ENCODE measurements at regions not wholly inside any gene's neighbourhood (a gene's known extent, or its start where the extent isn't known, plus 50 kb on each side); places are given as distances from the start of the nearest gene placed in this dataset.

DNA sequence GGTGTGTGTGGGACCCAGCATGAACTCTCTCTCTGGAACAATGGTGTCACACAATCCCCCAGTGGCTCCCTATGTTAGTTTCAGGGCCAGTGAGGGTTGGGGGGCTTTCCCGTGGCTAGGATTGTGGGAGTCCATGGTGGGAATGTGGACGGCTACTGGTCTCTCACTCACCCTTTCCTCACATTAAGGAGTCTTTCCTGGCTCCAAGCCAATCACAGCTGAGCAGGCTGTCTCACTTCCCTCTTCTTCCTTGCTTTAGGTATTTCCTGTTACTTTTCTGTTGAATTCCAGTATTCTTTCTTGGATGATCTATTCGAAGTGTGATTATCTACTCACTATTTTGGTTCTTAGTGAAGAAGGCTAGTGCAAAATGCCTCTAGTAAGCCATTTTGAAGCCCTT lies 324.4 kb upstream of the MPDZ start:
- no peak for DNase-seq
- 93% methylated on average over 3 of the region's 3 CpGs; no CpG with 5 or more reads in 1 of the 2 experiments for WGBS, 2 experiments (ENCODE audit: insufficient coverage in 1 of 2, insufficient read length in 1 of 2)
- Mint-ChIP-seq H3K4me1 (peaks cover 29% of the 10 kb centered on the region), H3K27me3 (ENCODE audit: insufficient read depth) (no peaks in the 10 kb centered on the region), H3K27ac (no peak overlapping the region), H3K9me3 (no peaks in the 10 kb centered on the region), H3K4me3 (no peak overlapping the region), H3K36me3 (ENCODE audit: low read depth) (no peaks in the 10 kb centered on the region)
- Histone ChIP-seq H3K4me1 (ENCODE audit: control insufficient read depth, insufficient read depth, low read length) (peaks cover 13% of the 10 kb centered on the region), H3K27ac (ENCODE audit: low read depth, low read length) (no peak overlapping the region), H3K4me3 (ENCODE audit: low read length) (no peak overlapping the region), H3K27me3 (ENCODE audit: control insufficient read depth, insufficient read depth, low read length, poor library complexity, severe bottlenecking) (no peaks in the 10 kb centered on the region), H3K9ac (ENCODE audit: extremely low read depth, low read length, poor library complexity, severe bottlenecking) (no peak overlapping the region), H3K9me3 (ENCODE audit: control insufficient read depth, low read length) (no peaks in the 10 kb centered on the region), H3K36me3 (ENCODE audit: control insufficient read depth, insufficient read depth, low read length) (no peaks in the 10 kb centered on the region)
- TF ChIP-seq, protein P1, sequence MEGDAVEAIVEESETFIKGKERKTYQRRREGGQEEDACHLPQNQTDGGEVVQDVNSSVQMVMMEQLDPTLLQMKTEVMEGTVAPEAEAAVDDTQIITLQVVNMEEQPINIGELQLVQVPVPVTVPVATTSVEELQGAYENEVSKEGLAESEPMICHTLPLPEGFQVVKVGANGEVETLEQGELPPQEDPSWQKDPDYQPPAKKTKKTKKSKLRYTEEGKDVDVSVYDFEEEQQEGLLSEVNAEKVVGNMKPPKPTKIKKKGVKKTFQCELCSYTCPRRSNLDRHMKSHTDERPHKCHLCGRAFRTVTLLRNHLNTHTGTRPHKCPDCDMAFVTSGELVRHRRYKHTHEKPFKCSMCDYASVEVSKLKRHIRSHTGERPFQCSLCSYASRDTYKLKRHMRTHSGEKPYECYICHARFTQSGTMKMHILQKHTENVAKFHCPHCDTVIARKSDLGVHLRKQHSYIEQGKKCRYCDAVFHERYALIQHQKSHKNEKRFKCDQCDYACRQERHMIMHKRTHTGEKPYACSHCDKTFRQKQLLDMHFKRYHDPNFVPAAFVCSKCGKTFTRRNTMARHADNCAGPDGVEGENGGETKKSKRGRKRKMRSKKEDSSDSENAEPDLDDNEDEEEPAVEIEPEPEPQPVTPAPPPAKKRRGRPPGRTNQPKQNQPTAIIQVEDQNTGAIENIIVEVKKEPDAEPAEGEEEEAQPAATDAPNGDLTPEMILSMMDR (conservative IDR thresholded peaks at IDR 0.05): no peak

DNA sequence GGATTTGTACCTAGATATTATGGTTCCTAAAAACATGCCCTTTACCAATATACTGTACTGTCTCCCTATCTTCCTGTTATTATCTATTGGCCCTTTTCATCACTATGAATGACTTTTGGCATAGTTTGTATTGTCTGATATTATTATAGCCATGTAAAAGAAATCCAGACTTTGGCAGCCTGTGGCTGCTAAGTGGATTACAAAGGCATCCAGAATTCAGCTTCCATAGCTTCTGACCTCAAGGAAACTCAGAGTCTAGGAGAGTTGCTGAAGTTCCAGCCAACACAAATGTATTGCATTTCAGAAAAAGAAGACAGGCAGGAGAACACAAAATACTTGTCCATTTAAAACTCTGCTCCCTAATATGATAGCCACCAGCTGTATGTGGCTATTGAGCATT lies 319.2 kb upstream of the MPDZ start:
- H3K9ac ChIP-seq (ENCODE audit: extremely low read depth, low read length, poor library complexity, severe bottlenecking): no peak overlapping the region
- no peaks in the 10 kb centered on the region for H3K9me3 ChIP-seq (ENCODE audit: control insufficient read depth, low read length)
- no peaks in the 10 kb centered on the region for H3K9me3 Mint-ChIP-seq
- TF ChIP-seq, protein P1 (conservative IDR thresholded peaks at IDR 0.05): no peak
- H3K27me3 Mint-ChIP-seq (ENCODE audit: insufficient read depth): no peaks in the 10 kb centered on the region
- no peaks in the 10 kb centered on the region for H3K27me3 ChIP-seq (ENCODE audit: control insufficient read depth, insufficient read depth, low read length, poor library complexity, severe bottlenecking)
- H3K36me3 Mint-ChIP-seq (ENCODE audit: low read depth): no peaks in the 10 kb centered on the region
- no peak overlapping the region for H3K4me3 Mint-ChIP-seq
- H3K4me1 Mint-ChIP-seq: peaks cover 13% of the 10 kb centered on the region
- no peak for DNase-seq
- no peaks in the 10 kb centered on the region for H3K36me3 ChIP-seq (ENCODE audit: control insufficient read depth, insufficient read depth, low read length)
- H3K27ac ChIP-seq (ENCODE audit: low read depth, low read length): no peak overlapping the region
- peaks cover 3% of the 10 kb centered on the region for H3K4me1 ChIP-seq (ENCODE audit: control insufficient read depth, insufficient read depth, low read length)
- H3K27ac Mint-ChIP-seq: no peak overlapping the region
- no peak overlapping the region for H3K4me3 ChIP-seq (ENCODE audit: low read length)

DNA sequence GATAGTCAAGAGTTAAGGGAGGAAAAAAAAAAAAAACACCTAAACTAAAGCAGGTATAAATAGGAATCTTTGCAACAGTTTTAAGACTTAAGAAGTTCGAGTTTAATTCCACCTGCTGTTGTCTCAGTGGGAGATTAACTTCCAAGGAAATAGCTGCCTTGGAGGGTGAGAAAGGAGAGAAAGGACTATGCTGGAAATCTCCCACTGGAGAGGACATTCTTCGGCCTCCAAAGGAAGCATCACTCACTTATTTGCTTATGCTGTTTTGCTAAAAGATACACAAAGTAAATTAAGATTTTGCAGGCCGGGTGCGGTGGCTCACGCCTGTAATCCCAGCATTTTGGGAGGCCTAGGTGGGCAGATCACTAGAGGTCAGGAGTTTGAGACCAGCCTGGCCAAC lies 317.9 kb upstream of the MPDZ start:
- 60 to 70% methylated on average over 5 of the region's 5 CpGs for WGBS, 2 experiments (ENCODE audit: insufficient coverage in 1 of 2, insufficient read length in 1 of 2)
- peaks cover 3% of the 10 kb centered on the region for H3K4me1 ChIP-seq (ENCODE audit: control insufficient read depth, insufficient read depth, low read length)
- Mint-ChIP-seq H3K4me1 (peaks cover 13% of the 10 kb centered on the region), H3K9me3 (no peaks in the 10 kb centered on the region), H3K27me3 (ENCODE audit: insufficient read depth) (no peaks in the 10 kb centered on the region), H3K36me3 (ENCODE audit: low read depth) (no peaks in the 10 kb centered on the region), H3K27ac (peak overlapping the region; percentile 0), H3K4me3 (no peak overlapping the region)
- H3K9me3 ChIP-seq (ENCODE audit: control insufficient read depth, low read length): no peaks in the 10 kb centered on the region
- TF ChIP-seq, protein P1 (conservative IDR thresholded peaks at IDR 0.05): no peak
- H3K9ac ChIP-seq (ENCODE audit: extremely low read depth, low read length, poor library complexity, severe bottlenecking): no peak overlapping the region
- no peak overlapping the region for H3K4me3 ChIP-seq (ENCODE audit: low read length)
- DNase-seq: peak; percentile 58
- H3K27me3 ChIP-seq (ENCODE audit: control insufficient read depth, insufficient read depth, low read length, poor library complexity, severe bottlenecking): no peaks in the 10 kb centered on the region
- H3K27ac ChIP-seq (ENCODE audit: low read depth, low read length): no peak overlapping the region
- no peaks in the 10 kb centered on the region for H3K36me3 ChIP-seq (ENCODE audit: control insufficient read depth, insufficient read depth, low read length)
